DND-41 (cell line): ENCODE measurements at regions not wholly inside any gene's neighbourhood (a gene's known extent, or its start where the extent isn't known, plus 50 kb on each side); places are given as distances from the start of the nearest gene placed in this dataset.

Experiments
- CTCF ChIP-seq: IDR thresholded peaks from 2 replicates; pipeline ENCODE4 v1.5.1; 2012; ENCODE audit warnings: borderline replicate concordance, low read length, moderate library complexity, mild to moderate bottlenecking; ENCODE audit not compliant: poor library complexity, severe bottlenecking; ENCODE audit errors: extremely low read depth
- EZH2 ChIP-seq: IDR thresholded peaks from 3 replicates; pipeline ENCODE4 v1.6.1; 2012; ENCODE audit warnings: borderline replicate concordance, low read depth, mild to moderate bottlenecking, moderate library complexity, low read length, inconsistent platforms; ENCODE audit not compliant: severe bottlenecking

GRCh38 chr17:51454456-51454978, 194.2 kb downstream of the UTP18 start:
- TF ChIP-seq CTCF = no peak
- TF ChIP-seq EZH2 = no peak
